ENCODE measurements at regions not wholly inside any gene's neighbourhood (a gene's known extent, or its start where the extent isn't known, plus 50 kb on each side); places are given as distances from the start of the nearest gene placed in this dataset.
A peak's percentile ranks its signal among the peaks of the same experiment; 100 is the strongest.
"Not testable (repeated sequence)": the region's sequence is repeated elsewhere in the genome, so short reads cannot be mapped to it uniquely, and the experiment has no call there.

- DNase-seq, result no peak
These were observed 249.1 kb downstream of the DNAJB9 start for GRCh38 chr7:108818742-108819141.

- no peak for DNase-seq
These were observed 255.3 kb downstream of the DNAJB9 start for GRCh38 chr7:108824840-108825580.

- no peak for DNase-seq
These were observed 255.9 kb downstream of the DNAJB9 start for GRCh38 chr7:108825581-108825909.

DNA sequence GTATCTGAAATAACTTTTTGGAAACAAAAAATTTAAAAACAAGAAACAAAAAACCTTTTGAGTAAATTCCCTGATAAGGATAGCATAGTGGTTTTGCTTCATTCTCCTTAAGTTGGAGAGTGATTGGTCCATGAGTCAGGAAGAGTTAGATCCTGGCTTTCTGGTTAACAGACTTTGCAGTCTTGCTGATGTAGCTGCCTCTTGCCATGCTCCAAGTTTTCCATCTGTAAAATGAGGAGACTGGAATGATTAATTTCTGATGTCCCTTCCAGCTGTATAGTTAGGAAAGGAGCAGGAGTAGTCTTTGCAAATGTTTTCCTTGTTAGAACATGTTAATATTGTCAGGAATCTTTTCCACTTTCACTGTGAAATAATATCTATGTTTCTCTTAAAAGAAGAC is 266.6 kb downstream of the DNAJB9 start:
- DNase-seq, result no peak

- DNase-seq, result no peak
These were observed 268.5 kb downstream of the DNAJB9 start for GRCh38 chr7:108838198-108838597.

- DNase-seq, result no peak
These were observed 269.4 kb downstream of the DNAJB9 start for GRCh38 chr7:108839076-108839475.

DNA sequence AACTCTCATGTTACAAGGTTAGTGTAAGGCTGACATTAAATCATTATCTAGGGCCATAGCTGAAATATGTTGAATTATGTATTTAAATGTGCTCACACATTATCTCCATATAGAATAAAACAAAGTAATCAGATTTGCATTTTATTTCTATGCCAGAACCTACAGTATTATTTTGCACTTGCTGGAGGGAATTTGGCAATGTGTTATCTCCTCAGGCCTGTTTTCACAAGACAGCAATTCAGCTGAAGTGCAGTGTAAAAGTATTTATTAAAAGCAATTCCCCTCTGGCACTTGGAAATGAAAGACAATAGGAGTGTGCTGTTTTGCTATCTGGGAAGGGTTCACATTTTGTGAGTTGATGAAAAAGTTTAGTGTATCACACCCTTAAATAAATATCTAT is 276.3 kb downstream of the DNAJB9 start:
- DNase-seq, result no peak

- DNase-seq, result no peak
These were observed 276.8 kb downstream of the DNAJB9 start for GRCh38 chr7:108846471-108846870.

- no peak for DNase-seq
These were observed 278.8 kb downstream of the DNAJB9 start for GRCh38 chr7:108848486-108848885.

GRCh38 chr7:108860615-108861014 is 290.9 kb downstream of the DNAJB9 start:
- no peak for DNase-seq

DNA sequence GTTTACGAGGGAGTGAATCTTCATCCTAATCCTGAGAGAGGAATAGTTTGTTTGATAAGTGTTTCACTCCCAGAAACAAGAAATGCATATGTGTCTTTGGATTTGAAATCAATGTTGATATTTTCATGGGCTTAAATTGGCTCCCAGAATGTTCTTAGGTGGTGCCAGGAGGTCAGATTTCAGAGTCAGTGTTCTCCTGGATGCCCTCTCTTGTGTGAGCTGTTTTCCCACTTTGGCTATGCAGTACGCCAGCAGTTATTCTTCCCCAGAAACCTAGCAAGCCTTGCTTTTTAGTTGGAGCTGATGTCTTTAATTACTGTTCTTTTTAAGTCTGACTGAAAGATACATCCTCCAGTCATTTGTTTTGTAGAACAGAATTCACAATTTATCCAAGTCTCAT is 291.4 kb downstream of the DNAJB9 start:
- DNase-seq, result no peak

- no peak for DNase-seq
These were observed 293.7 kb downstream of the DNAJB9 start for GRCh38 chr7:108863227-108863848.

DNA sequence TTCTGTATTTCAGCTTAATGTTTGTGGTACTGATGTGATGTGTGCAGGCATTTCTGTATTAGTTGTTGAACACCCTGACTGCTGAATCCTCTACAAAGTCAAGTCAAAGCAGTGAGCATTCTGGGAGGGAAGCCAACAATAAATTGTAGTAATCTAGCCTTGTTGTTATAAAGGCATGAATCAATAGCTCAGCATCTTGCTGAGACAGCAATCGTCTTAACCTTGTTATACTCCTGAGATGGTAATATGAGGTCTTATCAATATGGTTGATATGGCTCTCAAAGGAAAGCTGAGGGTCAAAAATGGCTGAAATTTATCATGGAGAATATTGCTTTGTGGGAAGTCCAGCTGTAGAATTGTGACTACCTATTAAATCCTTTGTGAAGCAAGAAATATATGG is 299.4 kb downstream of the DNAJB9 start:
- no peak for DNase-seq

DNA sequence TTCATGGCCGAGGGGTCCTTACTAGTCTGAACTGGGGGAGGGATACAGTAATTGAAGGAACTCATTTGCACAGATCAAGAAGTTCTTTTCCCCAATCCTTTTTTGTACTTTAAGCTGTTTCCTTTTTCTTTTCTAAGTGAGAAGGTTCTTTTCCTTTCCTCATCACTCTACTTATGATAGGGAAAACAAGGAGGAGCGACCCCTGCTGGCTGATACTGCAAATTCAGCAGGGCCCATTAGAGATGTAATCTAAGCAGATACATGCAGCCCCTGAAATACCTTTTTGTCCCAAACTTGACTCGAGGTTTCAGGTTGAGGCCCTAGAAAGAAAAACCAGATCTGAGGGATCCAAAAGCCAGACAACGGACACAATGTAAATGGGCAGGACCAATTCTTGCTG is 305.5 kb downstream of the DNAJB9 start:
- DNase-seq, result no peak

- DNase-seq, result no peak
These were observed 321.2 kb downstream of the DNAJB9 start for GRCh38 chr7:108890862-108891261.

GRCh38 chr7:108908456-108908855 is 338.8 kb downstream of the DNAJB9 start:
- DNase-seq, result no peak

GRCh38 chr7:108911016-108911415 is 341.3 kb downstream of the DNAJB9 start:
- DNase-seq, result no peak

GRCh38 chr7:108920490-108920889 is 350.8 kb downstream of the DNAJB9 start:
- DNase-seq, result no peak

- DNase-seq, result not testable (repeated sequence)
These were observed 373.4 kb downstream of the DNAJB9 start for GRCh38 chr7:108943048-108943447.

DNA sequence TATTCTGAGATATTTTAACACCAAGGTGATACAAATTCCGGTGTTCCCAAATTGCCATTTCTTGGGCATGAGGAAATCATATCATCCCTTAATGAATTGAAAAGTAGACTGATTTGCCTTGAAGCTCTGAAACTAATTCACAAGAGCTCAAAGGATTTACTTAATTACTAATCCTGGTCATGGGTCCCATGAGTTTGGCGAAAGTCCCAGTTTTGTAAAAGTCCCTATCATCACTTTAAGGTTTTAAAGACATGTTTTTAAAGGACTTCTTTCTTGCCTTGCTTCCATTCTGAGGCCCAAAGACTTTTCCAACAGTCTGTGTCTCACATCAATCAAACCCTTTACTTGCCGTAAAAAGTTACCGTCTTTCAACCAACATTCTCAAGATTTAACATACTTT is 377.9 kb downstream of the DNAJB9 start:
- no peak for DNase-seq

- DNase-seq, result no peak
These were observed 402.3 kb downstream of the DNAJB9 start for GRCh38 chr7:108972004-108972403.

DNA sequence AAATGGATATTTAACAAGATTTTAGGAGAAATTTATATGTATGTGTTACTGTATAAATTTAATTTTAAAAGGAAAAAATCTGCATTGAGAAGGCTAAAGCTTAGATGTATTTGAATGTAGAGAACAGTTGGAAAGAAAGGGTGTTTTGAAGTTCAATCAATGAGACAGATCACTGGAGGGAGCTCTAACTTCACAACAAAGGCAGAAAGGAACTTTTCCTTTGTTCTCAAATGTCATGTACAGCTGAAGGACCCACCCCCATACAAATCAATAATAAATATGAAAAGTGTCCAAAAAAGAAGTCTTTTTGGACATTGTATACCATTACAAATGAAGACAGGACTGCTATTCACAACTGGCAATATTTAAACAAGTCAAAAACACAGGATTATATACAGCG is 403.4 kb downstream of the DNAJB9 start:
- peak; percentile 16 for DNase-seq

DNA sequence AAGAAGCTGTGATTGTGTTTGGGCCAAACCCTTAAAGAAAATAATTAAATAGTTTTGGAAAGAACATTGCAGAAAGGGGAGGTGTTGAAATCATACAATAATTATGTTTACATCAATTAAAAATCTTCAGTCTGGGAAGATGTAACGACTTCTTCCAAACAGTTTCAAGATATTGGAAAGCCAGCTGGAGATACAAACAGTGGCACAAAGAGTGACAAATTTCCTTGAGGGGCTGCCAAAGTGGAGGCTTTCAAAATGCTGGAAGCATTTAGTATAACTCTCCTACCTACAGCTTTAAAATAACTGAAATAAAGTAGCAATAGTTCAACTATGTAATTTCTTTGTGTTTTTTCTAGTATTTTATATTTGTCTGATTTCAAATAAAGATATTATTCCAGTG is 405.0 kb downstream of the DNAJB9 start:
- DNase-seq, result no peak

GRCh38 chr7:108985037-108985436 is 415.4 kb downstream of the DNAJB9 start:
- no peak for DNase-seq

DNA sequence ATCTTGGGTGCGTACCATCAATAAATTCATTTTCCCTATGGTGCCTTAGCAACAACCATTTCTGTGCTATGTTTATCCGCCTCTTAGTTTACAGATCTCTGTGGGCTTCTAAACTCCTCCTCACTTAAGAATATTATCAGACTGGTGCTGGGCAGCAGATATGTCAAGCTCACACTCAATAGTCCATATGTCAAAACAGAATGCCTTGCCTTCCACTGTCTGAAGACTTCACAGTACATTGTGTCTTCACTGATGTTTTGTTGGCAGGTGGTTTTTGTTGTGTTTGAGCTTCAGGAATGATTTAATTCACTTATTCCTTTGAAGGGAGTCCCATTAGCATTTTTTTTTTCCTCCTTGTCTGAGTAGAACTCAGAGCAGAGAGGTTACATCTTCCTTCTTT is 419.6 kb downstream of the DNAJB9 start:
- DNase-seq, result no peak
